HFFc6 (cell line): ENCODE measurements at regions not wholly inside any gene's neighbourhood (a gene's known extent, or its start where the extent isn't known, plus 50 kb on each side); places are given as distances from the start of the nearest gene placed in this dataset.

Experiments
- DNase-seq: peaks from one replicate; pipeline ENCODE4 v3.0.0-alpha.2; 2018
- H3K27ac Mint-ChIP-seq: 2 replicates; pipeline ENCODE4 v1.8.0; 2020; ENCODE audit warnings: mild to moderate bottlenecking, mixed read lengths
- H3K27me3 Mint-ChIP-seq: 2 replicates; pipeline ENCODE4 v1.8.0; 2021; ENCODE audit warnings: mild to moderate bottlenecking, moderate library complexity, mixed read lengths; ENCODE audit not compliant: insufficient read depth
- H3K36me3 Mint-ChIP-seq: 2 replicates; pipeline ENCODE4 v1.8.0; 2021; ENCODE audit warnings: low read depth, mixed read lengths
- H3K4me1 Mint-ChIP-seq: 2 replicates; pipeline ENCODE4 v1.8.0; 2020; ENCODE audit warnings: low read depth, mixed read lengths
- H3K4me3 Mint-ChIP-seq: 2 replicates; pipeline ENCODE4 v1.8.0; 2020; ENCODE audit warnings: mild to moderate bottlenecking, moderate library complexity, mixed read lengths
- H3K9me3 Mint-ChIP-seq: 2 replicates; pipeline ENCODE4 v1.8.0; 2020; ENCODE audit warnings: mild to moderate bottlenecking, mixed read lengths
- CTCF ChIP-seq: fragments of 200-600 bp; sonication (generic); IDR thresholded peaks from 2 replicates; pipeline ENCODE4 v1.5.0; 2021; ENCODE audit warnings: antibody characterized with exemption, mild to moderate bottlenecking

- Mint-ChIP-seq H3K27me3 (peaks cover 1% of the 10 kb centered on the region; the same call in 1 of the 2 replicates), H3K27ac (no peak overlapping the region), H3K4me3 (no peak overlapping the region), H3K9me3 (peaks cover 44% of the 10 kb centered on the region), H3K36me3 (peaks cover 5% of the 10 kb centered on the region; the same call in 1 of the 2 replicates), H3K4me1 (no peaks in the 10 kb centered on the region)
- DNase-seq, result no peak
- no peak for TF ChIP-seq CTCF
Observed at GRCh38 chr7:69482676-69483075, 115.6 kb upstream of the AUTS2 start.

- no peak overlapping the region for H3K27ac Mint-ChIP-seq
- H3K27me3 Mint-ChIP-seq, result 0 out of 2 replicates have a peak, but pooled peaks cover 1% of the 10 kb centered on the region
- no peak overlapping the region for H3K4me3 Mint-ChIP-seq
- no peaks in the 10 kb centered on the region for H3K36me3 Mint-ChIP-seq
- DNase-seq, result no peak
- TF ChIP-seq CTCF, result no peak
- peaks cover 40% of the 10 kb centered on the region for H3K9me3 Mint-ChIP-seq
- no peaks in the 10 kb centered on the region for H3K4me1 Mint-ChIP-seq
Observed at GRCh38 chr7:69489533-69489932, 108.7 kb upstream of the AUTS2 start.

GRCh38 chr7:69498671-69499070 lies 99.6 kb upstream of the AUTS2 start:
- TF ChIP-seq CTCF, result no peak
- no peaks in the 10 kb centered on the region; the same call in 1 of the 2 replicates for H3K27me3 Mint-ChIP-seq
- no peak overlapping the region for H3K27ac Mint-ChIP-seq
- H3K9me3 Mint-ChIP-seq, result peaks cover 56% of the 10 kb centered on the region
- no peak for DNase-seq
- no peaks in the 10 kb centered on the region; the same call in 1 of the 2 replicates for H3K36me3 Mint-ChIP-seq
- H3K4me1 Mint-ChIP-seq, result no peaks in the 10 kb centered on the region
- no peak overlapping the region for H3K4me3 Mint-ChIP-seq

- Mint-ChIP-seq H3K4me3 (no peak overlapping the region), H3K4me1 (no peaks in the 10 kb centered on the region), H3K36me3 (peaks cover 2% of the 10 kb centered on the region; the same call in 1 of the 2 replicates), H3K27me3 (no peaks in the 10 kb centered on the region; the same call in 1 of the 2 replicates), H3K27ac (no peak overlapping the region), H3K9me3 (peaks cover 69% of the 10 kb centered on the region)
- DNase-seq, result no peak
- TF ChIP-seq CTCF, result no peak
Observed at GRCh38 chr7:69502358-69502757, 95.9 kb upstream of the AUTS2 start.

- H3K4me1 Mint-ChIP-seq, result no peaks in the 10 kb centered on the region
- H3K36me3 Mint-ChIP-seq, result peaks cover 5% of the 10 kb centered on the region; the same call in 1 of the 2 replicates
- H3K27ac Mint-ChIP-seq, result no peak overlapping the region
- no peak for DNase-seq
- H3K4me3 Mint-ChIP-seq, result no peak overlapping the region
- TF ChIP-seq CTCF, result no peak
- no peaks in the 10 kb centered on the region; the same call in 1 of the 2 replicates for H3K27me3 Mint-ChIP-seq
- H3K9me3 Mint-ChIP-seq, result peaks cover 55% of the 10 kb centered on the region
Observed at GRCh38 chr7:69504733-69505420, 93.4 kb upstream of the AUTS2 start.
